Mesendoderm (in vitro differentiated cells): ENCODE measurements at regions not wholly inside any gene's neighbourhood (a gene's known extent, or its start where the extent isn't known, plus 50 kb on each side); places are given as distances from the start of the nearest gene placed in this dataset.

ENCODE experiments used
- DNase-seq: peaks from one replicate; pipeline ENCODE4 v3.0.0; 2013
- H2AK5ac ChIP-seq: 2 replicates; pipeline ENCODE4 v1.6.1; 2013; ENCODE audit warnings: low read length, inconsistent platforms
- H2BK120ac ChIP-seq: 2 replicates; pipeline ENCODE4 v1.6.1; 2013; ENCODE audit warnings: low read depth, mild to moderate bottlenecking, low read length, moderate library complexity, mixed read lengths
- H2BK15ac ChIP-seq: replicated peaks from 2 replicates; pipeline ENCODE4 v1.6.1; 2013; ENCODE audit warnings: low read depth, mild to moderate bottlenecking, moderate library complexity
- H2BK5ac ChIP-seq: 2 replicates; pipeline ENCODE4 v1.6.1; 2013; ENCODE audit warnings: low read length, inconsistent platforms
- H3K18ac ChIP-seq: 2 replicates; pipeline ENCODE4 v1.6.1; 2013; ENCODE audit warnings: mild to moderate bottlenecking, low read length, mixed read lengths
- H3K23ac ChIP-seq: one replicate; pipeline ENCODE4 v1.6.1; 2013; ENCODE audit warnings: low read length
- H3K27ac ChIP-seq: 2 replicates; pipeline ENCODE4 v1.5.1; 2013; ENCODE audit warnings: low read depth, mild to moderate bottlenecking, inconsistent platforms, low read length, moderate library complexity
- H3K27me3 ChIP-seq: 2 replicates; pipeline ENCODE4 v1.6.1; 2013; ENCODE audit warnings: low read length, control low read depth, mild to moderate bottlenecking, inconsistent platforms; ENCODE audit not compliant: insufficient read depth, poor library complexity
- H3K36me3 ChIP-seq: 2 replicates; pipeline ENCODE4 v1.6.1; 2013; ENCODE audit warnings: low read length, inconsistent platforms; ENCODE audit not compliant: control insufficient read depth, insufficient read depth
- H3K4ac ChIP-seq: one replicate; pipeline ENCODE4 v1.6.1; 2013; ENCODE audit warnings: low read depth, mild to moderate bottlenecking, low read length, moderate library complexity
- H3K4me1 ChIP-seq: 2 replicates; pipeline ENCODE4 v1.6.1; 2013; ENCODE audit warnings: low read depth, low read length, inconsistent platforms; ENCODE audit not compliant: control insufficient read depth
- H3K4me2 ChIP-seq: 2 replicates; pipeline ENCODE4 v1.6.1; 2013; ENCODE audit warnings: low read length
- H3K4me3 ChIP-seq: 2 replicates; pipeline ENCODE4 v1.5.1; 2013; ENCODE audit warnings: mild to moderate bottlenecking, low read length
- H3K56ac ChIP-seq: one replicate; pipeline ENCODE4 v1.6.1; 2013; ENCODE audit warnings: low read length
- H3K79me1 ChIP-seq: 2 replicates; pipeline ENCODE4 v1.6.1; 2013; ENCODE audit warnings: low read length, inconsistent platforms
- H3K79me2 ChIP-seq: 2 replicates; pipeline ENCODE4 v1.6.1; 2013; ENCODE audit warnings: mild to moderate bottlenecking, low read length; ENCODE audit not compliant: control insufficient read depth, insufficient read depth
- H3K9ac ChIP-seq: 2 replicates; pipeline ENCODE4 v1.6.1; 2013; ENCODE audit warnings: low read length, inconsistent platforms
- H4K5ac ChIP-seq: one replicate; pipeline ENCODE4 v1.6.1; 2013; ENCODE audit warnings: low read length
- H4K8ac ChIP-seq: one replicate; pipeline ENCODE4 v1.6.1; 2013; ENCODE audit warnings: low read depth, mild to moderate bottlenecking, control low read depth, low read length, moderate library complexity
- WGBS: extraction: QIAGEN DNeasy Blood & Tissue Kit; methylation state at CpG from one replicate; pipeline ENCODE4 v1.1.7; 2013; ENCODE audit warnings: low lambda C conversion rate, missing lambda C conversion rate; ENCODE audit not compliant: insufficient coverage; ENCODE audit errors: extremely low coverage; 5-methylcytosine and 5-hydroxymethylcytosine counted together

GRCh38 chr17:5854871-5855554 is 215.2 kb upstream of the WSCD1 start:
- Histone ChIP-seq H3K4me1 (no peaks in the 10 kb centered on the region), H3K79me2 (no peaks in the 10 kb centered on the region), H4K5ac (no peak overlapping the region), H3K4ac (no peak overlapping the region), H3K27me3 (no peaks in the 10 kb centered on the region), H3K36me3 (no peaks in the 10 kb centered on the region), H2BK120ac (no peak overlapping the region), H3K9ac (no peak overlapping the region), H3K56ac (no peak overlapping the region), H3K18ac (no peak overlapping the region), H2AK5ac (no peak overlapping the region), H4K8ac (no peak overlapping the region), H3K4me2 (no peak overlapping the region), H3K23ac (no peak overlapping the region), H3K4me3 (no peak overlapping the region), H2BK15ac (no peak overlapping the region), H3K79me1 (no peaks in the 10 kb centered on the region), H2BK5ac (no peak overlapping the region), H3K27ac (no peak overlapping the region)
- DNase-seq: no peak
- 100% methylated on average over 3 of the region's 7 CpGs for WGBS

- H3K4me1 ChIP-seq: no peaks in the 10 kb centered on the region
- H2BK15ac ChIP-seq: no peak overlapping the region
- no peaks in the 10 kb centered on the region for H3K36me3 ChIP-seq
- H3K4me3 ChIP-seq: no peak overlapping the region
- no peak overlapping the region for H3K23ac ChIP-seq
- no CpG with 5 or more reads among the region's 4 CpGs for WGBS
- no peak overlapping the region for H2AK5ac ChIP-seq
- no peak overlapping the region for H3K18ac ChIP-seq
- no peak for DNase-seq
- H4K8ac ChIP-seq: no peak overlapping the region
- H3K56ac ChIP-seq: no peak overlapping the region
- no peak overlapping the region for H2BK120ac ChIP-seq
- no peak overlapping the region for H4K5ac ChIP-seq
- H3K4me2 ChIP-seq: no peak overlapping the region
- H3K79me1 ChIP-seq: no peaks in the 10 kb centered on the region
- no peaks in the 10 kb centered on the region for H3K27me3 ChIP-seq
- no peak overlapping the region for H3K9ac ChIP-seq
- no peak overlapping the region for H2BK5ac ChIP-seq
- H3K4ac ChIP-seq: no peak overlapping the region
- no peaks in the 10 kb centered on the region for H3K79me2 ChIP-seq
- H3K27ac ChIP-seq: no peak overlapping the region
Measured at GRCh38 chr17:5861246-5861645, 208.9 kb upstream of the WSCD1 start.

GRCh38 chr17:5861854-5862253 is 208.3 kb upstream of the WSCD1 start:
- H3K27ac ChIP-seq: no peak overlapping the region
- H3K9ac ChIP-seq: no peak overlapping the region
- H3K27me3 ChIP-seq: no peaks in the 10 kb centered on the region
- no peak overlapping the region for H4K8ac ChIP-seq
- H3K4me2 ChIP-seq: no peak overlapping the region
- no peak for DNase-seq
- no CpG with 5 or more reads among the region's 4 CpGs for WGBS
- H3K79me1 ChIP-seq: no peaks in the 10 kb centered on the region
- no peak overlapping the region for H3K18ac ChIP-seq
- H3K4me1 ChIP-seq: no peaks in the 10 kb centered on the region
- H2BK5ac ChIP-seq: no peak overlapping the region
- no peak overlapping the region for H2BK120ac ChIP-seq
- no peak overlapping the region for H2BK15ac ChIP-seq
- H3K79me2 ChIP-seq: no peaks in the 10 kb centered on the region
- H3K36me3 ChIP-seq: no peaks in the 10 kb centered on the region
- no peak overlapping the region for H4K5ac ChIP-seq
- no peak overlapping the region for H3K56ac ChIP-seq
- no peak overlapping the region for H3K23ac ChIP-seq
- no peak overlapping the region for H3K4ac ChIP-seq
- H2AK5ac ChIP-seq: no peak overlapping the region
- H3K4me3 ChIP-seq: no peak overlapping the region

- Histone ChIP-seq H3K4ac (no peak overlapping the region), H3K9ac (no peak overlapping the region), H3K4me1 (no peaks in the 10 kb centered on the region), H3K36me3 (no peaks in the 10 kb centered on the region), H3K4me2 (no peak overlapping the region), H3K79me2 (no peaks in the 10 kb centered on the region), H2BK5ac (no peak overlapping the region), H3K79me1 (no peaks in the 10 kb centered on the region), H2BK120ac (no peak overlapping the region), H4K5ac (no peak overlapping the region), H3K23ac (no peak overlapping the region), H3K56ac (no peak overlapping the region), H3K18ac (no peak overlapping the region), H2BK15ac (no peak overlapping the region), H3K4me3 (no peak overlapping the region), H3K27me3 (no peaks in the 10 kb centered on the region), H2AK5ac (no peak overlapping the region), H3K27ac (no peak overlapping the region), H4K8ac (no peak overlapping the region)
- DNase-seq: no peak
Measured at GRCh38 chr17:5862395-5862794, 207.8 kb upstream of the WSCD1 start.

- no peaks in the 10 kb centered on the region for H3K4me1 ChIP-seq
- H2BK120ac ChIP-seq: no peak overlapping the region
- no peaks in the 10 kb centered on the region for H3K79me1 ChIP-seq
- no peaks in the 10 kb centered on the region for H3K79me2 ChIP-seq
- no peak overlapping the region for H4K8ac ChIP-seq
- H3K4me2 ChIP-seq: no peak overlapping the region
- WGBS: no CpG with 5 or more reads among the region's 9 CpGs
- H3K23ac ChIP-seq: no peak overlapping the region
- no peak overlapping the region for H3K4ac ChIP-seq
- peak; percentile 23 for DNase-seq
- no peak overlapping the region for H4K5ac ChIP-seq
- H3K9ac ChIP-seq: no peak overlapping the region
- H2BK15ac ChIP-seq: no peak overlapping the region
- no peaks in the 10 kb centered on the region for H3K36me3 ChIP-seq
- H3K27ac ChIP-seq: no peak overlapping the region
- no peaks in the 10 kb centered on the region for H3K27me3 ChIP-seq
- H2AK5ac ChIP-seq: no peak overlapping the region
- no peak overlapping the region for H3K4me3 ChIP-seq
- peak overlapping the region; percentile 7 for H3K56ac ChIP-seq
- H3K18ac ChIP-seq: no peak overlapping the region
- no peak overlapping the region for H2BK5ac ChIP-seq
Measured at GRCh38 chr17:5864741-5865657, 205.2 kb upstream of the WSCD1 start.
